OCI-LY1 (cell line): ENCODE measurements at regions not wholly inside any gene's neighbourhood (a gene's known extent, or its start where the extent isn't known, plus 50 kb on each side); places are given as distances from the start of the nearest gene placed in this dataset.

Experiments
- EZH2 ChIP-seq: fragments of 200-600 bp; sonication (generic), shearing (Covaris generic); IDR thresholded peaks from 2 replicates; pipeline ENCODE4 v1.8.0; 2017; ENCODE audit warnings: borderline replicate concordance, mixed run types, mild to moderate bottlenecking, antibody characterized with exemption, low read length, moderate library complexity, mixed read lengths
- TF ChIP-seq, protein P1 (sequence below): fragments of 200-600 bp; sonication (generic), shearing (Covaris generic); IDR thresholded peaks from 2 replicates; pipeline ENCODE4 v1.5.1; 2017; ENCODE audit warnings: mild to moderate bottlenecking, antibody characterized with exemption, low read length, moderate library complexity, mixed read lengths

DNA sequence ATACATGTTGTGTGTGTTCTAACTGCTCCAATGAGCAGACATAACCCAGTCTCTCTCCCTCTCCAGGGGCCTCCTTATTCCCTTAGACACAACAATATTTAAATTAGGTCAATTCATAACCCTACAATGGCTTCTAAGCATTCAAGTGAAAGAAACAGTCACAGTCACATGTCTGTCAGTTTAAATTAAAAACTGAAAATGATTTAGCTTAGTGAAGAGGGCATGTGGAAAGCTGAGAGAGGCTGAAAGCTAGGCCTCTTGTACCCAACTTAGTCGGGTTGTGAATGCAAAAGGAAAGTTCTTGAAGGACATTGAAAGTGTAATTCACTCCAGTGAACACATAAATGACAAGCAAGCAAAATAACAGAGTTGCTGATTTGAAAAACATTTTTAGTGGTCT lies 1519.6 kb downstream of the OTOL1 start:
- TF ChIP-seq, protein P1, sequence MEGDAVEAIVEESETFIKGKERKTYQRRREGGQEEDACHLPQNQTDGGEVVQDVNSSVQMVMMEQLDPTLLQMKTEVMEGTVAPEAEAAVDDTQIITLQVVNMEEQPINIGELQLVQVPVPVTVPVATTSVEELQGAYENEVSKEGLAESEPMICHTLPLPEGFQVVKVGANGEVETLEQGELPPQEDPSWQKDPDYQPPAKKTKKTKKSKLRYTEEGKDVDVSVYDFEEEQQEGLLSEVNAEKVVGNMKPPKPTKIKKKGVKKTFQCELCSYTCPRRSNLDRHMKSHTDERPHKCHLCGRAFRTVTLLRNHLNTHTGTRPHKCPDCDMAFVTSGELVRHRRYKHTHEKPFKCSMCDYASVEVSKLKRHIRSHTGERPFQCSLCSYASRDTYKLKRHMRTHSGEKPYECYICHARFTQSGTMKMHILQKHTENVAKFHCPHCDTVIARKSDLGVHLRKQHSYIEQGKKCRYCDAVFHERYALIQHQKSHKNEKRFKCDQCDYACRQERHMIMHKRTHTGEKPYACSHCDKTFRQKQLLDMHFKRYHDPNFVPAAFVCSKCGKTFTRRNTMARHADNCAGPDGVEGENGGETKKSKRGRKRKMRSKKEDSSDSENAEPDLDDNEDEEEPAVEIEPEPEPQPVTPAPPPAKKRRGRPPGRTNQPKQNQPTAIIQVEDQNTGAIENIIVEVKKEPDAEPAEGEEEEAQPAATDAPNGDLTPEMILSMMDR: no peak
- no peak for TF ChIP-seq EZH2
